CD4-positive, alpha-beta T cell treated with Interleukin-6 at 100 ng/mL for 8 hours (primary cell): ENCODE measurements at regions not wholly inside any gene's neighbourhood (a gene's known extent, or its start where the extent isn't known, plus 50 kb on each side); places are given as distances from the start of the nearest gene placed in this dataset.
"Not testable (repeated sequence)": the region's sequence is repeated elsewhere in the genome, so short reads cannot be mapped to it uniquely, and the experiment has no call there.

Experiments
- DNase-seq: peaks from one replicate; pipeline ENCODE4 v3.0.0-alpha.2; 2020; ENCODE audit warnings: mixed read lengths, low spot score

DNA sequence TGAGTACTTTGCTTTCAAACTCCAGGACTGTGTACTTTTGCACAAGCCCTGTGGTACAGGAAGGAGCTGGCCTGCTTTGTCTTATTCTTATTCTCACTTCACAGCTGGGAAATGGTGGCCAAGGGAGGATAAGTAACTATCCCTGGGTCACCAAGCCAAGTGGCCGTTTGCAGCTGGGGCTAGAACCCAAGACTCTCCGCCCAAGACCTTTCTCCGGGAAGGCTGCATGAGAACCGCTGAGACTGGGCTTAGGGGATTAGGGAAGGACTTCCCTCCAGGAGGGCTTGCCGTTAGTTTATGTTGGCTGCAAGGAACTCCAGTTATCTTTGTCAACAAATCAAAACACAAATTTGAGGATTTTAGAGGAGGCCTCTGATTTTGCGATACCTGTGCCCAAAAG, 109.5 kb upstream of the ADRA1D start:
- DNase-seq: no peak

DNA sequence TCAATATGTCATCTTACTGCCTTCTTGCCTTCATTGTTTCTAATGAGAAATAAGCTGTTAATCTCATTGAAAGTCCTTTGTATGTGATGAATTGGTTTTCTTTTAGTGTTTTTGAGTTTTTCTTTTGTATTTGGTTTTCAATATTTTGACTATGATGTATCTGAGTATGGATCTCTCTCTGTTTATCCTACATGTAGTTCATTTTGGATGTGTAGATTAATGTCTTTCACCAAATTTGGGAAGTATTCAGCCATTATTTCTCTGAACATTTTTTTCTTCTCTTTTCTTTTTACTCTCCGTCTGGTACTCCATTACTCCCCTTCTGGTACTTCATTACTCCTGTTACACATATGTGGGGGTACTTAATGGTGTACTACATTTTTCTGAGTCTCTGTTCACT, 103.3 kb upstream of the ADRA1D start:
- no peak for DNase-seq

DNA sequence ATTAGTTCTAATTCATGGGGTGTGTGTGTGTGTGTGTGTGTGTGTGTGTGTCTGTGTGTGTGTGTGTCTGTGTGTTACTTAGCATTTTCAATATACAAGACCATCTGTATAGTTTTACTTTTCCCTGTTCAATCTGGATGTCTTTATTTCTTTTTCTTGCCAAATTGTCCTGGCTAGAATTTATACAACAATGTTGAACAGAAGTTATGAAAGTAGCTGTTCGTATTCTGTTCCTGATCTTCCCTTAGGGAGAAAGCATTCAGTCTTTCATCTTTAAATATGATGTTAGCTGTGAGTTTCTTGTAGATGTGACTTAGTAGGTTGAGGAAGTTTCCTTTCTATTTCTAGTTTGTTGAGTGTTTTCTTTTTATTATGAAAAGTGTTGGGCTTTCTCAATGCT, 101.0 kb upstream of the ADRA1D start:
- DNase-seq: no peak

DNA sequence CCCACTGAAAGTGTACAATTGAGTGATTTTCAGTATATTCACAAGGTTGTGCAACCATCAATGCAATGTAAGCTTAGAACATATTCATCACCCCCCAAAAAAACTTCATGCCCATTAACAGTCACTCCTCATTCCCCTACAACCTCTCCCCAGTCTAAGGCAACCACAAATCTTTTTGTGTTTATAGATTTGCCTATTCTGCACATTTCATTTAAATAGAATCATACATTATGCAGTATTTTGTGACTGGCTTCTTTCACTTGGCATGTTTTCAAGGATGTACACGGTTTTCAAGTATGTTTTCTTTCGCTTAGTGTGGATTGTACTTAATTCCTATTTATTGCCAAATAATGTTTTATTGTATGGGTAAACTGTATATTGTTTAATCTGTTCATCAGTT, 95.6 kb upstream of the ADRA1D start:
- DNase-seq: no peak

GRCh38 chr20:4342609-4343008, 93.5 kb upstream of the ADRA1D start:
- DNase-seq: no peak

- DNase-seq: no peak
Measured at GRCh38 chr20:4341804-4342485, 92.9 kb upstream of the ADRA1D start.

GRCh38 chr20:4335722-4336121, 86.6 kb upstream of the ADRA1D start:
- no peak for DNase-seq

- DNase-seq: no peak
Measured at GRCh38 chr20:4332121-4332860, 83.2 kb upstream of the ADRA1D start.

GRCh38 chr20:4330011-4330410, 80.9 kb upstream of the ADRA1D start:
- no peak for DNase-seq

DNA sequence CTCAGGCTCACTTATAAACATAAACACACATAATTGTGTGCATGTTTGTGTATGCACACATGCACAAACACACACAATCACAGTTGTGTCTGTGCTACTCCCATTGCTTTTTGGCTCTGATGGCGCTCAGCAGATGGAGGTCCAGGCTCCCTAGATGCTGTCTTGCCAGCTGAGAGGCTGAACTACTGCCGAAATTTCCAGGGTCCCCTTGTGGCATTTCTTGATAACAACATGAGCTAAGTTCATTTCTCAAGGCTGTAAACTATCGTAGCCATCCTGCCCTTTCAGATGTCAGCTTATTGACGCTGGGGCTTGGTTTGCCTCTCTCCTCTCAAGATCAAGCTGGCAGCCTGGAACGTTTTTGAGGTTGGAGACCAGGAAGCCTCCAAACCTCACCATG, 80.1 kb upstream of the ADRA1D start:
- no peak for DNase-seq

GRCh38 chr20:4328541-4328940, 79.5 kb upstream of the ADRA1D start:
- no peak for DNase-seq

DNA sequence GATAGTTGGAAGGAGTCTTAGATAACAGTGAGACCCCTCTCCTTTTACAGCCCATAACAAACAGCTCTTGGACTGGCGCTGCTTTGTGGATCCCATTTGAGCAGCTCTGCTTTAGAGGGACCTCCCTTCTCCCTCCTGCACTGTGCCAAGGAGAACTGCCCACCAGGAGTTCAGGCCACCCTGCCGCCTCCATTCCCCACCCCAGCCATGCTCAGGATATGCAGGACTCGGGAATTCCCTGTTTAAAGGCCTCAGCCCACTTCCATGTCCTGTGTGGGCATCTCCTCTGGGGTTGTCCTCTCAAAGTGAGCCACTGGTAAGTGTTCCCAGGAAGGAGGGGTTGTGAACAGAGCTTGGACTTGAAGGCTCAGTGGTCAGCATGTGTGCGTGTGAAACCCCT, 78.9 kb upstream of the ADRA1D start:
- no peak for DNase-seq

DNA sequence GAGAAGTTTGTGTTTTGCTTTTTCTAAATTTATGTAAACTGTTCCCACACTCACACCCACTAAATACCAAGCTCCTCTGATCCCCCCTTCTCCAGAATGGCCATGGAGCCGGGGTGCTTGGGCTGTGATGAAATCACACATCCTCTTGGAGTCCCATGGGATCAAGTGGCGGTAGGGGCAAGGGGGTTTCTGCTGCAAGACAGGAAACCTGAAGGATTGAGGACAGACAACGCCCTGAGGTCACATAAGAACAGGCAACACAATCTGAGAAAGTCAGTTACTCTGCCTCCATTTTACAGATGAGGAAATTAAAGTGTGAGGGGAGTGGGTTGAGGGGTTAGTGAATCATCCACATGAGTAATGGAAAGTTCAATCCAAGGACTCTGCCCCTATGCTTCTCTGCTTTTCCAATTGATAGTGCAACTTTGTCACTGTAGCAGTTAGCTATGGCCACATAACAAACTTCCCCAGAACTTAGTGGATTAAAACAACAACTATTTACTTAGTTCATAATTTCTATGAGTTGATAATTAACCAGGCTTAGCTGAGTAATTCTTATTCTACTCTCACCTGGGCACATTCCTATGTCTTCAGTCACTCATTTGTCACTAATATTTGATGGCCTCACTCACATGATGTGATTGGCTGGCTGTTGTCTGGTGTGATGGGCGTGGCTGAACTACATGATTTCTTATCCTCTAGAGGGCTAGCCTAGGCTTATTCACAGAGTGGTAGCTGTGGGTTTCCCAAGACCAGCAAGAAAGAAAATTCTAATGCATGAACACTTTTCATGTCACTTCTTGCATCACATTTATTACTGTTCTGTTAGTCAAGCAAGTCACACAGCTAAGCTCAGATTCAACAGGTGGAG, 77.3 kb upstream of the ADRA1D start:
- no peak for DNase-seq

GRCh38 chr20:4325548-4326187, 76.6 kb upstream of the ADRA1D start:
- DNase-seq: no peak

DNA sequence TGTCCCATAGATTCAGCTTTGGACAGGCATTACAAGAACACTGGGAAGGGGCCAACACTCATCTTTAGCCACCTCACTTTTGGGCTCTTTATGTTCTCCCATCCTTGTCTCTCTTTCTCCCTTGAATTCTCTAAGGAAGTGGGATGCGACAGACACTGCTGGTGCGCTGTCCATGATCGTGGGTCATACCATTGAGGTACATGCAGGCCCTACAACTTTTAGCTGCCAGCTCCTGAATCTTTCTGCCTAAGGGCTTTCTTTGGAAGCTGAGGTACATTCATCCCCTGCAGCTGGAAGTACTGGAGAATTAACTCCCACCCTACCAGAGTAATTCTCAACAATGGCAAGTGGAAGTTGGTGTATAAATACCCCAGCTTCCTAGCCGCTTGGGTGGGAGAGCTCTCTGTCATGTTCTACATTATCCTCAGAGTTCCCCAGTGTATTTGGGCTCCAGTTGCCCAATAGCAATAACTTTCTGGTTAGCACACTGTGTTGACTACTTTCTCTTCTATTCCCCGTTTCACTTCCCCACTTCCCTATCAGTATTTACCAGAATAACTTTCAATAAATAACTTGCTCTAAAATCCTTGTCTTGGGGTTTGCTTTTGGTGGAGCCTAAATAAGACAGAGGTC, 75.6 kb upstream of the ADRA1D start:
- no peak for DNase-seq

GRCh38 chr20:4322499-4322898, 73.4 kb upstream of the ADRA1D start:
- no peak for DNase-seq

DNA sequence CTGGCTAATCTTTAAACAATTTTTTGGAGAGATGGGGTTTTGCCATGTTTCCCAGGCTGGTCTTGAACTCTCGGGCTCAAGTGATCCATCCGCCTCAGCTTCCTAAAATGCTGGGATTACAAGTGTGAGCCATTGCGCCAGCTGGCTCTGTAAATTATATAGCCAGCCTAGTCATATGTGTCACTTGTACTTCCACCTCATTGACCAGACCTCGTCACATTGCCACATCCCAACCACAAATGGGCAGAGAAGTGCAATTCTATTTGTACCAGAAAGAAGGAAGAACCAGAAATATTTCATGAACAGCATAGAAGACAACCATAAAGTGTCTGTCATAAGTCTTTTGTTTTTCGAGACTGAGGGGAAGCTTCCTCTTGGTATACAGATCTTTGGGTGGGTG, 71.2 kb upstream of the ADRA1D start:
- DNase-seq: no peak

GRCh38 chr20:4318891-4319290, 69.8 kb upstream of the ADRA1D start:
- no peak for DNase-seq

DNA sequence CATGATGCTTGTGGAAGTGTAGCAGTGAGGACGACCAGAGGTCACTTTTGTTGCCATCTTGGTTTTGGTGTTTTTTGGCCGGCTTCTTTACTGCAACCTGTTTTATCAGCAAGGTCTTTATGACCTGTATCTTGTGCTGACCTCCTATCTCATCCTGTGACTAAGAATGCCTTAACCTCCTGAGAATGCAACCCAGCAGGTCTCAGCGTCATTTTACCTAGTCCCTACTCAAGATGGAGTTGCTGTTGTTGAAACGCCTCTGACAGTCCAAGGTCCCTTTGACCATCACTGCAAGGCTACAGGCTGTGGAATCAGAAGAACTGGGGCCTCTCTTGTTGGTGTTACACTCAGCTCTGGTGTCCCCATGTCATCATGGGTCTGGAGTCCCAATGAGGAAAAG, 61.5 kb upstream of the ADRA1D start:
- DNase-seq: not testable (repeated sequence)

- no peak for DNase-seq
Measured at GRCh38 chr20:4306206-4306605, 57.1 kb upstream of the ADRA1D start.

- no peak for DNase-seq
Measured at GRCh38 chr20:4305091-4305490, 56.0 kb upstream of the ADRA1D start.

GRCh38 chr20:4304601-4305000, 55.5 kb upstream of the ADRA1D start:
- DNase-seq: no peak
